Testis (tissue), 2 donors: ENCODE measurements at regions not wholly inside any gene's neighbourhood (a gene's known extent, or its start where the extent isn't known, plus 50 kb on each side); places are given as distances from the start of the nearest gene placed in this dataset.

Experiments used
- POLR2A ChIP-seq: fragments of 450-650 bp; IDR thresholded peaks from one replicate; pipeline ENCODE4 v1.6.1; 2017; ENCODE audit warnings: antibody characterized with exemption, mild to moderate bottlenecking, moderate library complexity
- TF ChIP-seq, protein P1 (sequence below), 3 experiments: fragments of 450-650 bp in 2 of 3; fragments of 200-600 bp in 1 of 3; sonication (generic) in 1 of 3; IDR thresholded peaks; one replicate each; pipeline ENCODE4 v1.5.1; 2016 to 2019; ENCODE audit warnings: antibody characterized with exemption in 3 of 3, mild to moderate bottlenecking in 2 of 3, moderate library complexity in 1 of 3

DNA sequence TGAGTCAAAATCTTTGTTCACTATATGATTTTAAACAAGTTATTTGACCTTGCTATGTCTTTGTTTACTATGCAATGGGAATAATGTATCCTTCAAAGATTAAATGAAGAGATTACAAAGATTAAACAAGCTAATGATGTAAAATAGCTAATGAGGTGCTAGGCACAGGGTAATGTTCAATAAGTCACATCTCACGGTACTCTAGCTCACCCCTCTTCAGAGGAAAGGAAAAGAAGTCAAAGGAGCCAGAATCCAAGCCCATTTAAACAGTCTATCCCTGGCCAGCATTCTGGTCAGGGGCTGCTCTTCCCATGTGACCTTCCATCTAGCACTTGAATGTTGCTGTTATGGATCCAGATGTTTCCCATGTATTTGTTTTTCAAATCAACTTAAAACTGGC lies 412.4 kb upstream of the CAMK1G start:
- TF ChIP-seq, protein P1, sequence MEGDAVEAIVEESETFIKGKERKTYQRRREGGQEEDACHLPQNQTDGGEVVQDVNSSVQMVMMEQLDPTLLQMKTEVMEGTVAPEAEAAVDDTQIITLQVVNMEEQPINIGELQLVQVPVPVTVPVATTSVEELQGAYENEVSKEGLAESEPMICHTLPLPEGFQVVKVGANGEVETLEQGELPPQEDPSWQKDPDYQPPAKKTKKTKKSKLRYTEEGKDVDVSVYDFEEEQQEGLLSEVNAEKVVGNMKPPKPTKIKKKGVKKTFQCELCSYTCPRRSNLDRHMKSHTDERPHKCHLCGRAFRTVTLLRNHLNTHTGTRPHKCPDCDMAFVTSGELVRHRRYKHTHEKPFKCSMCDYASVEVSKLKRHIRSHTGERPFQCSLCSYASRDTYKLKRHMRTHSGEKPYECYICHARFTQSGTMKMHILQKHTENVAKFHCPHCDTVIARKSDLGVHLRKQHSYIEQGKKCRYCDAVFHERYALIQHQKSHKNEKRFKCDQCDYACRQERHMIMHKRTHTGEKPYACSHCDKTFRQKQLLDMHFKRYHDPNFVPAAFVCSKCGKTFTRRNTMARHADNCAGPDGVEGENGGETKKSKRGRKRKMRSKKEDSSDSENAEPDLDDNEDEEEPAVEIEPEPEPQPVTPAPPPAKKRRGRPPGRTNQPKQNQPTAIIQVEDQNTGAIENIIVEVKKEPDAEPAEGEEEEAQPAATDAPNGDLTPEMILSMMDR (IDR thresholded peaks at IDR 0.05): no peak
- no peak for TF ChIP-seq POLR2A
